ENCODE measurements at regions not wholly inside any gene's neighbourhood (a gene's known extent, or its start where the extent isn't known, plus 50 kb on each side); places are given as distances from the start of the nearest gene placed in this dataset.

DNA sequence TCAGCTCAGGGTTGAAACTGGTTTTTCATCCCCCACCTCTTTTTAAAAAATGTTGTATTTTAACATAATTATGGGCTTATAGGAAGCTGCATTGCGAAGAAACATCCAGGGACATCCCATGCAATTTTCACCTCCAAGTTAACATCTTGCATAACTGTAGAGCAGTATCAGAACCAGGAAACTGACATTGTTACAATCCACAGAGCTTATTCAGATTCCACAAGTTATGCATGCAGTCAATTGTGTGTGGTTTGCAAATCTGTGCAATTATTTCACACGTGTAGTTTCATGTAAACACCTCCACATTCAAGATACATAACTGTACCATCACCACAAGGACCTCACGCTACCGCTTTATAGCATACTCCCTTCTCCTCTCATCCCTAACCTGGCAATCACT is 97.5 kb upstream of the GATB start:
- Histone ChIP-seq H3K9me2 (replicated peaks; ENCODE audit: control insufficient read depth, low read length) (no peaks in the 10 kb centered on the region), H4K20me1 (ENCODE audit: control insufficient read depth, insufficient read depth, low read depth, low read length) (no peaks in the 10 kb centered on the region), H3K36me3 (ENCODE audit: control insufficient read depth, low read length) (no peaks in the 10 kb centered on the region), H3F3A (ENCODE audit: control insufficient read depth, insufficient read depth) (no peaks in the 10 kb centered on the region), H3K27ac (ENCODE audit: low read depth, low read length) (no peak overlapping the region), H3K4me1 (ENCODE audit: control insufficient read depth, low read length) (no peaks in the 10 kb centered on the region), H3K9me3 (ENCODE audit: control insufficient read depth, insufficient read depth, low read length) (no peaks in the 10 kb centered on the region), H3K4me2 (ENCODE audit: low read length) (no peak overlapping the region), H3K27me3 (ENCODE audit: control insufficient read depth, low read length) (no peaks in the 10 kb centered on the region; the same call in 1 of the 2 replicates), H3K79me2 (ENCODE audit: control insufficient read depth, low read length) (no peaks in the 10 kb centered on the region), H3K4me3 (ENCODE audit: low read length) (no peak overlapping the region)
- no peak for TF ChIP-seq EZH2phosphoT487 (IDR thresholded peaks at IDR 0.05; ENCODE audit: borderline replicate concordance, low read length)
- TF ChIP-seq, protein P1, sequence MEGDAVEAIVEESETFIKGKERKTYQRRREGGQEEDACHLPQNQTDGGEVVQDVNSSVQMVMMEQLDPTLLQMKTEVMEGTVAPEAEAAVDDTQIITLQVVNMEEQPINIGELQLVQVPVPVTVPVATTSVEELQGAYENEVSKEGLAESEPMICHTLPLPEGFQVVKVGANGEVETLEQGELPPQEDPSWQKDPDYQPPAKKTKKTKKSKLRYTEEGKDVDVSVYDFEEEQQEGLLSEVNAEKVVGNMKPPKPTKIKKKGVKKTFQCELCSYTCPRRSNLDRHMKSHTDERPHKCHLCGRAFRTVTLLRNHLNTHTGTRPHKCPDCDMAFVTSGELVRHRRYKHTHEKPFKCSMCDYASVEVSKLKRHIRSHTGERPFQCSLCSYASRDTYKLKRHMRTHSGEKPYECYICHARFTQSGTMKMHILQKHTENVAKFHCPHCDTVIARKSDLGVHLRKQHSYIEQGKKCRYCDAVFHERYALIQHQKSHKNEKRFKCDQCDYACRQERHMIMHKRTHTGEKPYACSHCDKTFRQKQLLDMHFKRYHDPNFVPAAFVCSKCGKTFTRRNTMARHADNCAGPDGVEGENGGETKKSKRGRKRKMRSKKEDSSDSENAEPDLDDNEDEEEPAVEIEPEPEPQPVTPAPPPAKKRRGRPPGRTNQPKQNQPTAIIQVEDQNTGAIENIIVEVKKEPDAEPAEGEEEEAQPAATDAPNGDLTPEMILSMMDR (IDR thresholded peaks at IDR 0.05; ENCODE audit: low read depth, low read length, poor library complexity, severe bottlenecking), result no peak

GRCh38 chr4:151857368-151857767 is 96.6 kb upstream of the GATB start:
- H3K4me3 ChIP-seq (ENCODE audit: low read length), result no peak overlapping the region
- H3F3A ChIP-seq (ENCODE audit: control insufficient read depth, insufficient read depth), result no peaks in the 10 kb centered on the region
- no peak for TF ChIP-seq EZH2phosphoT487 (IDR thresholded peaks at IDR 0.05; ENCODE audit: borderline replicate concordance, low read length)
- TF ChIP-seq, protein P1 (IDR thresholded peaks at IDR 0.05; ENCODE audit: low read depth, low read length, poor library complexity, severe bottlenecking), result no peak
- H3K79me2 ChIP-seq (ENCODE audit: control insufficient read depth, low read length), result no peaks in the 10 kb centered on the region
- H3K9me3 ChIP-seq (ENCODE audit: control insufficient read depth, insufficient read depth, low read length), result no peaks in the 10 kb centered on the region
- H3K4me2 ChIP-seq (ENCODE audit: low read length), result no peak overlapping the region
- H3K4me1 ChIP-seq (ENCODE audit: control insufficient read depth, low read length), result no peaks in the 10 kb centered on the region
- no peaks in the 10 kb centered on the region for H3K36me3 ChIP-seq (ENCODE audit: control insufficient read depth, low read length)
- no peaks in the 10 kb centered on the region; the same call in 1 of the 2 replicates for H3K27me3 ChIP-seq (ENCODE audit: control insufficient read depth, low read length)
- H4K20me1 ChIP-seq (ENCODE audit: control insufficient read depth, insufficient read depth, low read depth, low read length), result no peaks in the 10 kb centered on the region
- H3K27ac ChIP-seq (ENCODE audit: low read depth, low read length), result no peak overlapping the region
- no peaks in the 10 kb centered on the region for H3K9me2 ChIP-seq (replicated peaks; ENCODE audit: control insufficient read depth, low read length)

DNA sequence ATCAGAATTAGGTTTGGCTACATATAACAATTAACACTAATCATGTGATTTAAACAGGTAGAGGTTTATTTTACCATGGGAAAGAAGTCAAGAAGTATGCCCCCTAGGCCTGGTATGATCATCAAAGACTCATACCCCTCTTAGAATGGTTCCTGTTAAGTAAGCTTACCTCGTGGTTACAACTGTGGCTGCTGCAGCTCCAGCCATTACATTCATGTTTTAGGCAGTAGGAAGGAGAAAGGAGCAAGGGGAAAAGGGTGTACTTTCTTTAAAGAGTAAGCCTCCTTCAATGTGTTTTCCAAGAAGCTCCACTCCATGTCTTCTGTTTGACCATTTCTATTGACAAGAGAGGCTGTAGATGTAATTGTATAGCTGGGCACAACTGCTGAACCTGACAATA is 94.9 kb upstream of the GATB start:
- Histone ChIP-seq H3F3A (ENCODE audit: control insufficient read depth, insufficient read depth) (no peaks in the 10 kb centered on the region), H4K20me1 (ENCODE audit: control insufficient read depth, insufficient read depth, low read depth, low read length) (no peaks in the 10 kb centered on the region), H3K4me1 (ENCODE audit: control insufficient read depth, low read length) (no peaks in the 10 kb centered on the region), H3K9me3 (ENCODE audit: control insufficient read depth, insufficient read depth, low read length) (no peaks in the 10 kb centered on the region), H3K27ac (ENCODE audit: low read depth, low read length) (no peak overlapping the region), H3K4me3 (ENCODE audit: low read length) (no peak overlapping the region), H3K4me2 (ENCODE audit: low read length) (no peak overlapping the region), H3K27me3 (ENCODE audit: control insufficient read depth, low read length) (no peaks in the 10 kb centered on the region; the same call in 1 of the 2 replicates), H3K36me3 (ENCODE audit: control insufficient read depth, low read length) (no peaks in the 10 kb centered on the region), H3K9me2 (replicated peaks; ENCODE audit: control insufficient read depth, low read length) (no peaks in the 10 kb centered on the region), H3K79me2 (ENCODE audit: control insufficient read depth, low read length) (no peaks in the 10 kb centered on the region)
- TF ChIP-seq, protein P1 (IDR thresholded peaks at IDR 0.05; ENCODE audit: low read depth, low read length, poor library complexity, severe bottlenecking), result no peak
- TF ChIP-seq EZH2phosphoT487 (IDR thresholded peaks at IDR 0.05; ENCODE audit: borderline replicate concordance, low read length), result no peak

Data from DOHH2 (cell line).